H1 (cell line): ENCODE measurements at regions not wholly inside any gene's neighbourhood (a gene's known extent, or its start where the extent isn't known, plus 50 kb on each side); places are given as distances from the start of the nearest gene placed in this dataset.
A peak's percentile ranks its signal among the peaks of the same experiment; 100 is the strongest.

Experiments
- CTCF ChIA-PET: fragments of 300-600 bp; sonication (Branson Sonifier 250); formaldehyde crosslinking; loops from one replicate; lab custom pipeline; 2021; ENCODE audit not compliant: partially characterized antibody; lab: Charles Lee
- POLR2A ChIA-PET: fragments of 300-600 bp; sonication (Branson Sonifier 250); formaldehyde crosslinking; loops from one replicate; lab custom pipeline; 2021; ENCODE audit warnings: inconsistent platforms; ENCODE audit not compliant: partially characterized antibody; lab: Charles Lee
- DNase-seq, 2 experiments: peaks; one replicate each; pipeline versions ENCODE4 v3.0.0 to v3.0.0-alpha.2; 2010 to 2022; ENCODE audit warnings: low spot score in 2 of 2, low read depth in 1 of 2, mixed read lengths in 1 of 2
- FAIRE-seq: peaks from 2 replicates; lab custom pipeline; 2011; peaks lifted over from hg19 to GRCh38; lab: Jason Lieb, UNC
- H2AFZ ChIP-seq: 2 replicates; pipeline ENCODE4 v1.8.1; 2012; ENCODE audit warnings: low read length, inconsistent platforms
- H2AK5ac ChIP-seq: 2 replicates; pipeline ENCODE4 v1.6.1; 2013; ENCODE audit warnings: low read depth, low read length
- H2BK120ac ChIP-seq: replicated peaks from 2 replicates; pipeline ENCODE3; 2013; ENCODE audit warnings: low read depth, low read length, inconsistent platforms
- H2BK12ac ChIP-seq: 2 replicates; pipeline ENCODE4 v1.6.1; 2013; ENCODE audit warnings: low read depth, low read length
- H2BK15ac ChIP-seq: 2 replicates; pipeline ENCODE4 v1.6.1; 2013; ENCODE audit warnings: low read length
- H2BK20ac ChIP-seq: 2 replicates; pipeline ENCODE4 v1.6.1; 2013; ENCODE audit warnings: low read length
- H2BK5ac ChIP-seq: 2 replicates; pipeline ENCODE4 v1.6.1; 2013; ENCODE audit warnings: low read depth, low read length
- H3K14ac ChIP-seq: 2 replicates; pipeline ENCODE4 v1.6.1; 2013; ENCODE audit warnings: inconsistent platforms; ENCODE audit not compliant: insufficient read length
- H3K18ac ChIP-seq: 2 replicates; pipeline ENCODE4 v1.6.1; 2013; ENCODE audit warnings: low read length; ENCODE audit errors: extremely low read depth
- H3K23ac ChIP-seq: 2 replicates; pipeline ENCODE4 v1.6.1; 2013; ENCODE audit warnings: inconsistent platforms; ENCODE audit not compliant: insufficient read length
- H3K23me2 ChIP-seq: 2 replicates; pipeline ENCODE4 v1.6.1; 2013; ENCODE audit warnings: low read depth, low read length
- H3K27ac ChIP-seq: 2 replicates; pipeline ENCODE4 v1.6.1; 2011; ENCODE audit warnings: low read depth, low read length, inconsistent platforms
- H3K27me3 ChIP-seq, 4 experiments: replicated peaks in 1 of 4; 1 replicate in 1 of 4; 2 replicates in 3 of 4; pipeline versions ENCODE4 v1.6.1 to v1.8.1; 2011 to 2013; ENCODE audit warnings: low read length in 3 of 4, mild to moderate bottlenecking in 3 of 4, inconsistent platforms in 2 of 4, mixed read lengths in 2 of 4, moderate library complexity in 1 of 4; ENCODE audit not compliant: control insufficient read depth in 3 of 4, insufficient read depth in 3 of 4; ENCODE audit errors: extremely low read depth in 1 of 4
- H3K36me3 ChIP-seq, 4 experiments: 2 replicates each; pipeline versions ENCODE4 v1.6.1 to v1.8.1; 2011 to 2013; ENCODE audit warnings: mild to moderate bottlenecking in 4 of 4, low read length in 3 of 4, moderate library complexity in 2 of 4, control low read depth in 1 of 4, inconsistent platforms in 1 of 4; ENCODE audit not compliant: insufficient read depth in 4 of 4, control insufficient read depth in 2 of 4
- H3K4ac ChIP-seq: replicated peaks from 2 replicates; pipeline ENCODE3; 2013; ENCODE audit warnings: low read length, low read depth, mixed read lengths, inconsistent platforms; ENCODE audit not compliant: insufficient read length
- H3K4me1 ChIP-seq, 4 experiments: replicated peaks in 1 of 4; 1 replicate in 1 of 4; 2 replicates in 3 of 4; pipeline versions ENCODE4 v1.6.1 to v1.8.1; 2011 to 2013; ENCODE audit warnings: low read length in 3 of 4, inconsistent platforms in 2 of 4, mixed read lengths in 1 of 4; ENCODE audit not compliant: insufficient read depth in 4 of 4, control insufficient read depth in 3 of 4
- H3K4me2 ChIP-seq, 2 experiments: 2 replicates each; pipeline versions ENCODE4 v1.6.1 to v1.8.1; 2011 to 2013; ENCODE audit warnings: low read depth in 2 of 2, low read length in 2 of 2, control low read depth in 1 of 2, inconsistent platforms in 1 of 2, mild to moderate bottlenecking in 1 of 2; ENCODE audit not compliant: insufficient read depth in 1 of 2
- H3K4me3 ChIP-seq, 4 experiments: fragments of 200-600, 300-600 bp in 1 of 4; sonication (generic), shearing (Covaris generic), sonication (Bioruptor Twin) in 1 of 4; 2 replicates each; pipeline versions ENCODE4 v1.5.1 to v1.8.1; 2011 to 2016; ENCODE audit warnings: low read length in 4 of 4, low read depth in 3 of 4, control low read depth in 2 of 4, inconsistent platforms in 2 of 4, mild to moderate bottlenecking in 2 of 4, mixed read lengths in 1 of 4, moderate library complexity in 1 of 4; ENCODE audit not compliant: insufficient read depth in 2 of 4; ENCODE audit errors: extremely low read depth in 1 of 4
- H3K56ac ChIP-seq: replicated peaks from 2 replicates; pipeline ENCODE3; 2013; ENCODE audit warnings: low read depth, mild to moderate bottlenecking, mixed read lengths, low read length, inconsistent platforms; ENCODE audit not compliant: insufficient read length
- H3K79me1 ChIP-seq: 2 replicates; pipeline ENCODE4 v1.6.1; 2013; ENCODE audit warnings: low read depth, low read length, control low read depth
- H3K79me2 ChIP-seq, 2 experiments: 2 replicates each; pipeline versions ENCODE4 v1.6.1 to v1.8.1; 2012 to 2013; ENCODE audit warnings: low read length in 2 of 2, mild to moderate bottlenecking in 2 of 2, inconsistent platforms in 1 of 2; ENCODE audit not compliant: insufficient read depth in 2 of 2, control insufficient read depth in 1 of 2
- H3K9ac ChIP-seq, 4 experiments: replicated peaks in 1 of 4; 1 replicate in 1 of 4; 2 replicates in 3 of 4; pipeline versions ENCODE4 v1.6.1 to v1.8.1; 2011 to 2013; ENCODE audit warnings: low read depth in 3 of 4, low read length in 3 of 4, control low read depth in 2 of 4, mild to moderate bottlenecking in 2 of 4, moderate library complexity in 2 of 4, inconsistent platforms in 1 of 4; ENCODE audit errors: extremely low read depth in 1 of 4
- H3K9me3 ChIP-seq, 2 experiments: 2 replicates each; pipeline versions ENCODE4 v1.6.1 to v1.8.1; 2012 to 2013; ENCODE audit warnings: mild to moderate bottlenecking in 2 of 2, moderate library complexity in 2 of 2, control low read depth in 1 of 2, inconsistent platforms in 1 of 2, low read depth in 1 of 2, low read length in 1 of 2, mixed read lengths in 1 of 2; ENCODE audit not compliant: insufficient read depth in 2 of 2
- H4K20me1 ChIP-seq, 2 experiments: replicated peaks in 1 of 2; 2 replicates each; pipeline versions ENCODE3 to v1.8.1; 2011 to 2013; ENCODE audit warnings: inconsistent platforms in 2 of 2, low read length in 2 of 2, mild to moderate bottlenecking in 1 of 2; ENCODE audit not compliant: insufficient read depth in 2 of 2, control insufficient read depth in 1 of 2
- H4K5ac ChIP-seq: 2 replicates; pipeline ENCODE4 v1.6.1; 2013; ENCODE audit warnings: low read length, low read depth, mixed read lengths, inconsistent platforms; ENCODE audit not compliant: insufficient read length
- H4K8ac ChIP-seq: 2 replicates; pipeline ENCODE4 v1.8.0; 2013; ENCODE audit warnings: mild to moderate bottlenecking, moderate library complexity, low read length, inconsistent platforms; ENCODE audit not compliant: insufficient read depth; ENCODE audit errors: extremely low read depth
- H4K91ac ChIP-seq: replicated peaks from 2 replicates; pipeline ENCODE3; 2013; ENCODE audit warnings: low read length, mixed read lengths, inconsistent platforms; ENCODE audit not compliant: insufficient read length
- BRCA1 ChIP-seq: IDR thresholded peaks from 2 replicates; pipeline ENCODE4 v1.6.1; 2012; ENCODE audit warnings: low read depth, low read length, improper control_type of control experiment
- CEBPB ChIP-seq: IDR thresholded peaks from 2 replicates; pipeline ENCODE4 v1.6.1; 2012; ENCODE audit warnings: low read depth, low read length
- EGR1 ChIP-seq: IDR thresholded peaks from 2 replicates; pipeline ENCODE4 v1.6.1; 2011; ENCODE audit warnings: low read depth, low read length, borderline replicate concordance
- EZH2 ChIP-seq: fragments of 200-600 bp; sonication (generic); IDR thresholded peaks from 2 replicates; pipeline ENCODE4 v1.7.1; 2012; ENCODE audit warnings: low read depth, mild to moderate bottlenecking, moderate library complexity, low read length, inconsistent platforms; ENCODE audit not compliant: severe bottlenecking
- HDAC2 ChIP-seq, 2 experiments: fragments of 300-600 bp in 1 of 2; sonication (generic) in 1 of 2; IDR thresholded peaks; 2 replicates each; pipeline ENCODE4 v1.6.1; 2011 to 2012; ENCODE audit warnings: low read depth in 2 of 2, low read length in 2 of 2, mild to moderate bottlenecking in 2 of 2, moderate library complexity in 2 of 2, borderline replicate concordance in 1 of 2, inconsistent platforms in 1 of 2
- KDM4A ChIP-seq: IDR thresholded peaks from one replicate; pipeline ENCODE4 v1.7.1; 2012; ENCODE audit warnings: low read depth, mild to moderate bottlenecking, moderate library complexity, low read length, inconsistent platforms; ENCODE audit not compliant: severe bottlenecking
- KDM5A ChIP-seq: fragments of 200-600 bp; IDR thresholded peaks from 2 replicates; pipeline ENCODE4 v1.7.1; 2012; ENCODE audit warnings: mild to moderate bottlenecking, low read length, inconsistent platforms, mixed read lengths
- SIRT6 ChIP-seq: IDR thresholded peaks from one replicate; pipeline ENCODE4 v1.7.1; 2012; ENCODE audit warnings: low read length, inconsistent platforms
- SRF ChIP-seq: IDR thresholded peaks from 2 replicates; pipeline ENCODE4 v1.6.1; 2011; ENCODE audit warnings: mild to moderate bottlenecking, low read depth, low read length, moderate library complexity
- YY1 ChIP-seq: IDR thresholded peaks from 2 replicates; pipeline ENCODE4 v1.6.1; 2011; ENCODE audit warnings: low read depth, mild to moderate bottlenecking, low read length
- WGBS, 2 experiments: shearing (Covaris generic) in 1 of 2; methylation state at CpG; one replicate each; pipeline versions ENCODE4 v1.1.6 to v1.1.7; 2013 to 2015; ENCODE audit warnings: low lambda C conversion rate in 2 of 2, mixed read lengths in 2 of 2, inconsistent platforms in 1 of 2, low coverage in 1 of 2, missing lambda C conversion rate in 1 of 2; ENCODE audit not compliant: insufficient replicate concordance in 2 of 2, insufficient coverage in 1 of 2, insufficient read length in 1 of 2; ENCODE audit errors: extremely low coverage in 1 of 2, missing lambda C conversion rate in 1 of 2; 5-methylcytosine and 5-hydroxymethylcytosine counted together
- TF ChIP-seq, protein P1 (sequence below): IDR thresholded peaks from 2 replicates; pipeline ENCODE4 v1.6.1; 2012; ENCODE audit warnings: inconsistent platforms

DNA sequence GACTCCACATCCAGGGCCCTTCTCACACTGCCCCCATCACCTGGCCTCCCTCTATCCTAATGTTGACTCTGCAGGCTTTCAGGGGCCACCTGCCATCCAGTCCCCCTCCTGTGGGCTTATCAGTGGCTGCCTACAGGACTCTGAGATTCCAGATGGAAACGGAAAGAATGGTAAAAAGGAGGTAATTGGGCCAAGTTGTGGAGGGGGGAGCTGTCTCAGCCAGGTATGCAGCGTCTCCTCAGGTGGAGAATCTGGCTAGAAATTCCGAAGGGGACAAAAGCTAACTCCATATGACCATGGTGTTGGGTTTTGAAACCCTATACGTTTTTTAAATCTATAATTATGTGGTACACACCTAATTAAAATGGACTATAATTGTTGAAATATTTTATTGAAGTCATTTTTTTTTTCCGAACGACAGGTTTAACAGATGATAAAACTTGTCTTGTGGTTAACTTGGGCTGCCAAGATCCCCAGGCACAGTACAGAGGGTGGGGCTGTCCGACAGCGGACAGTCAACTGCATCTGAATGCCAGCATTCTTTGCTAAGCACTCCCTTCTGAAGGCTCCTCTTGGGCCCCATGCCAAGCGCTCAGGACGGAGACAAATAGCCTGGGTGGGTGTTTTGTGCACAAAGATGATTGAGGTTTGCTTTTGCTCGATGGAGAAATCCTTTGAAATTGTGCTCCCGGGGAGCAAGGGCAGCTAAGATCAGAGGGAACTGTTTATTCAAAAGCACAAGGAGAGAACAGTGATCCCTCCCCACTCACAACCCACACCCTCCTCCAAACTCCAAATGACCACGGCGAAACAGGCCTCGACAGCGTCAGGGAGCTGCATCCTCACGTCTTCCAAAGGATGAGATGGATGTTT is 365.6 kb downstream of the BCL11B start:
- H3K79me2 ChIP-seq = no peaks in the 10 kb centered on the region
- H4K8ac ChIP-seq = no peak overlapping the region
- DNase-seq = no peak
- H3K4me2 ChIP-seq = no peak overlapping the region
- peaks cover 3 to 13% (median 8%) of the 10 kb centered on the region in 4 experiments for H3K4me1 ChIP-seq
- H2BK20ac ChIP-seq = no peak overlapping the region
- no peak overlapping the region for H2BK15ac ChIP-seq
- no peak overlapping the region for H3K4ac ChIP-seq
- H2AK5ac ChIP-seq = no peak overlapping the region
- H3K23me2 ChIP-seq = no peaks in the 10 kb centered on the region
- H3K36me3 ChIP-seq = no peaks in the 10 kb centered on the region
- H2BK12ac ChIP-seq = no peak overlapping the region
- 0 out of 2 replicates have a peak overlapping the region, but pooled peaks have one; percentile 3 for H2AFZ ChIP-seq
- no peak overlapping the region for H2BK5ac ChIP-seq
- H4K5ac ChIP-seq = no peak overlapping the region
- WGBS, 2 experiments = 86% methylated on average over 17 of the region's 17 CpGs; no CpG with 5 or more reads in 1 of the 2 experiments
- H3K56ac ChIP-seq = no peak overlapping the region
- H3K18ac ChIP-seq = no peak overlapping the region
- H2BK120ac ChIP-seq = no peak overlapping the region
- H4K91ac ChIP-seq = no peak overlapping the region
- H3K4me3 ChIP-seq = no peak overlapping the region
- H4K20me1 ChIP-seq = peaks cover 0 to 1% of the 10 kb centered on the region in 2 experiments
- peaks cover 0 to 2% (median 0%) of the 10 kb centered on the region in 4 experiments; a peak in 1 of 7 replicates for H3K27me3 ChIP-seq
- ChIA-PET POLR2A (interaction anchor here (1.1 to 1.3 kb wide), 2 partner anchors 9 to 16 kb away, joined by 3 read pairs; no protein-coding TSS in a partner anchor), CTCF (interaction anchor here (1.7 kb wide), 1 partner anchor 214 kb away, joined by 3 read pairs; no protein-coding TSS in a partner anchor)
- H3K14ac ChIP-seq = no peak overlapping the region
- H3K9me3 ChIP-seq = no peaks in the 10 kb centered on the region
- no peak overlapping the region for H3K23ac ChIP-seq
- no peak overlapping the region for H3K27ac ChIP-seq
- no peak for FAIRE-seq
- no peak overlapping the region for H3K9ac ChIP-seq
- no peaks in the 10 kb centered on the region for H3K79me1 ChIP-seq
- TF ChIP-seq BRCA1 = no peak
- TF ChIP-seq YY1 = no peak
- TF ChIP-seq EZH2 = no peak
- TF ChIP-seq, protein P1, sequence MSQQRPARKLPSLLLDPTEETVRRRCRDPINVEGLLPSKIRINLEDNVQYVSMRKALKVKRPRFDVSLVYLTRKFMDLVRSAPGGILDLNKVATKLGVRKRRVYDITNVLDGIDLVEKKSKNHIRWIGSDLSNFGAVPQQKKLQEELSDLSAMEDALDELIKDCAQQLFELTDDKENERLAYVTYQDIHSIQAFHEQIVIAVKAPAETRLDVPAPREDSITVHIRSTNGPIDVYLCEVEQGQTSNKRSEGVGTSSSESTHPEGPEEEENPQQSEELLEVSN = no peak
- TF ChIP-seq HDAC2 (IDR thresholded peaks at IDR 0.05; ENCODE audit: borderline replicate concordance in 1 of 2, low read depth in 2 of 2, low read length in 2 of 2) = no peak
- TF ChIP-seq KDM4A = no peak
- TF ChIP-seq SIRT6 = no peak
- no peak for TF ChIP-seq CEBPB
- TF ChIP-seq SRF = no peak
- no peak for TF ChIP-seq EGR1
- TF ChIP-seq KDM5A = no peak
